HepG2 (cell line): ENCODE measurements at regions not wholly inside any gene's neighbourhood (a gene's known extent, or its start where the extent isn't known, plus 50 kb on each side); places are given as distances from the start of the nearest gene placed in this dataset.

ENCODE experiments used
- ATAC-seq: fragments of 200-7000 bp; cut with Tn5 transposase; 3 replicates; pipeline ENCODE4 v1.9.1; 2020; ENCODE audit warnings: mild to moderate bottlenecking, moderate library complexity
- BruUV-seq: library from RNA; stranded (reverse); fragments of 400-500 nt; replicated peaks from 2 replicates; lab custom pipeline; 2021; lab: Mats Ljungman, UMichigan
- CTCF ChIA-PET: fragments of 300-600 bp; formaldehyde crosslinking; extraction: SDS; loops from one replicate; lab custom pipeline; 2021; ENCODE audit warnings: low total read pairs, inconsistent platforms, low intra/inter-chr PET ratio; lab: Yijun Ruan, JAX
- POLR2A ChIA-PET: fragments of 350-600 bp; sonication (Branson Sonifier 250); formaldehyde crosslinking; loops from one replicate; lab custom pipeline; 2020; ENCODE audit warnings: antibody characterized with exemption, inconsistent platforms; lab: Yijun Ruan, JAX
- DNase-seq: peaks from one replicate; pipeline ENCODE4 v3.0.0-alpha.2; 2015; ENCODE audit warnings: low spot score
- FAIRE-seq: peaks from 3 replicates; lab custom pipeline; 2011; peaks lifted over from hg19 to GRCh38; lab: Jason Lieb, UNC
- H2AFZ ChIP-seq: one replicate; pipeline ENCODE4 v1.6.1; 2011; ENCODE audit warnings: low read length, inconsistent platforms
- H3K27ac ChIP-seq: fragments of 300-600 bp; 3 replicates; pipeline ENCODE4 v1.8.0; 2011; ENCODE audit warnings: mixed run types, mild to moderate bottlenecking, mixed read lengths, low read length, inconsistent platforms; ENCODE audit not compliant: insufficient read depth; ENCODE audit errors: extremely low read length
- H3K27me3 ChIP-seq, 2 experiments: fragments of 200-600 bp in 1 of 2; 2 replicates in 1 of 2; 3 replicates in 1 of 2; pipeline versions ENCODE4 v1.6.0 to v1.8.0; 2011; ENCODE audit warnings: low read length in 2 of 2, mild to moderate bottlenecking in 2 of 2, moderate library complexity in 2 of 2, inconsistent platforms in 1 of 2; ENCODE audit not compliant: insufficient read depth in 2 of 2, control insufficient read depth in 1 of 2
- H3K36me3 ChIP-seq, 2 experiments: fragments of 200-600 bp in 1 of 2; replicated peaks in 1 of 2; 2 replicates in 1 of 2; 3 replicates in 1 of 2; pipeline versions ENCODE4 v1.5.1 to v1.8.0; 2011; ENCODE audit warnings: low read length in 2 of 2, inconsistent platforms in 1 of 2; ENCODE audit not compliant: insufficient read depth in 2 of 2, control insufficient read depth in 1 of 2
- H3K4me1 ChIP-seq: 2 replicates; pipeline ENCODE4 v1.5.1; 2012; ENCODE audit warnings: low read length, inconsistent platforms; ENCODE audit not compliant: insufficient read depth
- H3K4me2 ChIP-seq: 2 replicates; pipeline ENCODE4 v1.6.0; 2011; ENCODE audit warnings: low read depth, low read length, inconsistent platforms
- H3K4me3 ChIP-seq, 3 experiments: fragments of 200-600 bp in 1 of 3; sonication (generic), shearing (Covaris generic) in 1 of 3; replicated peaks in 1 of 3; 2 replicates each; pipeline ENCODE4 v1.5.1; 2011 to 2016; ENCODE audit warnings: low read length in 3 of 3, inconsistent platforms in 2 of 3, low read depth in 2 of 3, mild to moderate bottlenecking in 2 of 3, control low read depth in 1 of 3, mixed read lengths in 1 of 3; ENCODE audit not compliant: insufficient read depth in 1 of 3
- H3K79me2 ChIP-seq: one replicate; pipeline ENCODE4 v1.6.1; 2011; ENCODE audit warnings: low read length, inconsistent platforms; ENCODE audit not compliant: insufficient read depth
- H3K9ac ChIP-seq: 2 replicates; pipeline ENCODE4 v1.6.0; 2011; ENCODE audit warnings: mild to moderate bottlenecking, low read depth, low read length, inconsistent platforms; ENCODE audit not compliant: insufficient read depth
- H3K9me3 ChIP-seq: 2 replicates; pipeline ENCODE4 v1.5.1; 2012; ENCODE audit warnings: mild to moderate bottlenecking, low read length
- H4K20me1 ChIP-seq: 2 replicates; pipeline ENCODE4 v1.6.0; 2011; ENCODE audit warnings: inconsistent platforms, mild to moderate bottlenecking, low read length, moderate library complexity; ENCODE audit not compliant: insufficient read depth
- DPF2 ChIP-seq: sonication (generic); formaldehyde crosslinking; IDR thresholded peaks from 2 replicates; pipeline ENCODE4 v1.4.0; 2020; ENCODE audit warnings: mild to moderate bottlenecking, low read depth, missing genetic modification reagents, borderline replicate concordance
- FOSL2 ChIP-seq: sonication (generic); formaldehyde crosslinking; IDR thresholded peaks from 2 replicates; pipeline ENCODE4 v1.4.0; 2020; ENCODE audit warnings: missing genetic modification reagents
- KAT7 ChIP-seq: IDR thresholded peaks from 2 replicates; pipeline ENCODE4 v1.6.1; 2018; ENCODE audit warnings: borderline replicate concordance, missing compliant biosample characterization
- MAFK ChIP-seq, 2 experiments: IDR thresholded peaks in 1 of 2; conservative IDR thresholded peaks in 1 of 2; 2 replicates each; pipeline ENCODE4 v1.6.1; 2011; ENCODE audit warnings: improper control_type of control experiment in 2 of 2, low read length in 2 of 2
- MEIS1 ChIP-seq: sonication (generic); formaldehyde crosslinking; IDR thresholded peaks from 2 replicates; pipeline ENCODE4 v1.9.0; 2021; ENCODE audit warnings: mild to moderate bottlenecking, missing genetic modification reagents, moderate library complexity, borderline replicate concordance
- MLXIP ChIP-seq: sonication (generic); formaldehyde crosslinking; IDR thresholded peaks from 2 replicates; pipeline ENCODE4 v1.9.0; 2021; ENCODE audit warnings: missing genetic modification reagents, borderline replicate concordance
- MTERF4 ChIP-seq: sonication (generic); formaldehyde crosslinking; IDR thresholded peaks from 2 replicates; pipeline ENCODE4 v1.8.0; 2023; ENCODE audit warnings: mild to moderate bottlenecking, missing genetic modification reagents
- NFIB ChIP-seq: sonication (generic); formaldehyde crosslinking; IDR thresholded peaks from 2 replicates; pipeline ENCODE4 v1.9.0; 2021; ENCODE audit warnings: missing genetic modification reagents, mild to moderate bottlenecking, borderline replicate concordance
- SALL2 ChIP-seq: sonication (generic); formaldehyde crosslinking; IDR thresholded peaks from 2 replicates; pipeline ENCODE4 v1.8.1; 2023; ENCODE audit warnings: mild to moderate bottlenecking, missing genetic modification reagents, inconsistent platforms
- ZBTB2 ChIP-seq: sonication (generic); formaldehyde crosslinking; IDR thresholded peaks from 2 replicates; pipeline ENCODE4 v1.8.0; 2022; ENCODE audit warnings: low read depth, missing genetic modification reagents
- ZNF577 ChIP-seq: sonication (generic); formaldehyde crosslinking; IDR thresholded peaks from 2 replicates; pipeline ENCODE4 v1.4.0; 2020; ENCODE audit warnings: mild to moderate bottlenecking, low read depth, missing genetic modification reagents, borderline replicate concordance
- ZNF609 ChIP-seq: sonication (generic); formaldehyde crosslinking; IDR thresholded peaks from 2 replicates; pipeline ENCODE4 v1.4.0; 2020; ENCODE audit warnings: mild to moderate bottlenecking, missing genetic modification reagents, borderline replicate concordance
- ZNF772 ChIP-seq: sonication (generic); formaldehyde crosslinking; IDR thresholded peaks from 2 replicates; pipeline ENCODE4 v1.5.0; 2020; ENCODE audit warnings: mild to moderate bottlenecking, missing genetic modification reagents
- WGBS: methylation state at CpG from one replicate; pipeline ENCODE4 v1.1.6; 2017; ENCODE audit warnings: low lambda C conversion rate; 5-methylcytosine and 5-hydroxymethylcytosine counted together
- in situ Hi-C: cut with HindIII; loops from 2 replicates; pipeline ENCODE4 v1.10.0; 2017; ENCODE audit warnings: low pct_unique_long_range_greater_than_20kb; ENCODE audit not compliant: extremely low pct_ligation_motif_present
- intact Hi-C: fragments of 100-400 bp; cut with micrococcal nuclease; formaldehyde crosslinking; loops from one replicate; pipeline ENCODE4 v1.10.0; 2022; ENCODE audit not compliant: unreplicated experiment

GRCh38 chr9:74083681-74084433 is 413.3 kb upstream of the RORB start:
- Histone ChIP-seq H3K36me3 (no peaks in the 10 kb centered on the region), H3K4me3 (no peak overlapping the region), H3K9me3 (no peaks in the 10 kb centered on the region; the same call in 1 of the 2 replicates), H3K79me2 (no peaks in the 10 kb centered on the region), H2AFZ (no peak overlapping the region), H4K20me1 (no peaks in the 10 kb centered on the region), H3K4me2 (no peak overlapping the region), H3K27me3 (no peaks in the 10 kb centered on the region), H3K9ac (no peak overlapping the region), H3K27ac (no peak overlapping the region), H3K4me1 (no peaks in the 10 kb centered on the region)
- 56% methylated on average over 2 of the region's 2 CpGs for WGBS
- no peak for DNase-seq
- POLR2A ChIA-PET, result no interaction called here
- in situ Hi-C loops, result no loop called here
- no peak for ATAC-seq
- intact Hi-C loops, result no loop called here
- CTCF ChIA-PET, result no interaction called here
- FAIRE-seq, result no peak
- BruUV-seq, result no TSS peak
- TF ChIP-seq MTERF4 (CRISPR knock-in tag) (no peak), MEIS1 (CRISPR knock-in tag) (no peak), ZNF577 (no peak), NFIB (CRISPR knock-in tag) (no peak), ZNF609 (CRISPR knock-in tag) (no peak), MLXIP (CRISPR knock-in tag) (no peak), SALL2 (CRISPR knock-in tag) (no peak), MAFK (conservative IDR thresholded peaks at IDR 0.05 in 1 of 2, IDR thresholded peaks at IDR 0.05 in 1 of 2; ENCODE audit: low read length in 2 of 2) (no peak), DPF2 (no peak), FOSL2 (CRISPR knock-in tag) (no peak), ZNF772 (CRISPR knock-in tag) (no peak), ZBTB2 (CRISPR knock-in tag) (no peak), KAT7 (no peak)
